SW480 (cell line): ENCODE measurements at regions not wholly inside any gene's neighbourhood (a gene's known extent, or its start where the extent isn't known, plus 50 kb on each side); places are given as distances from the start of the nearest gene placed in this dataset.

Experiments
- DNase-seq: peaks from one replicate; pipeline ENCODE4 v3.0.0-alpha.2; 2016; ENCODE audit warnings: low spot score

GRCh38 chr6:159099961-159100360 is 55.2 kb upstream of the TAGAP start:
- DNase-seq, result no peak

- no peak for DNase-seq
Measured at GRCh38 chr6:159099276-159099675, 54.5 kb upstream of the TAGAP start.

GRCh38 chr6:159098636-159099106 is 53.9 kb upstream of the TAGAP start:
- DNase-seq, result no peak

GRCh38 chr6:159097256-159097655 is 52.5 kb upstream of the TAGAP start:
- no peak for DNase-seq

- DNase-seq, result no peak
Measured at GRCh38 chr6:159095616-159096015, 50.8 kb upstream of the TAGAP start.

GRCh38 chr6:159094444-159095252 is 49.9 kb upstream of the TAGAP start:
- DNase-seq, result no peak
